ENCODE measurements at regions not wholly inside any gene's neighbourhood (a gene's known extent, or its start where the extent isn't known, plus 50 kb on each side); places are given as distances from the start of the nearest gene placed in this dataset.

GRCh38 chr5:15344954-15345353, 155.0 kb upstream of the FBXL7 start:
- Histone ChIP-seq H3K9me3 (ENCODE audit: control insufficient read depth, insufficient read depth, low read length) (peaks cover 11% of the 10 kb centered on the region), H3K4me1 (ENCODE audit: control insufficient read depth, insufficient read depth, low read length) (no peaks in the 10 kb centered on the region), H3K27ac (ENCODE audit: low read length) (no peak overlapping the region), H3K27me3 (ENCODE audit: control insufficient read depth, insufficient read depth, low read length) (no peaks in the 10 kb centered on the region), H3K4me3 (ENCODE audit: low read length) (no peak overlapping the region), H3K36me3 (ENCODE audit: control insufficient read depth, insufficient read depth, low read length) (no peaks in the 10 kb centered on the region)
- intact Hi-C loops (cut with micrococcal nuclease) = no loop called here
- H3K36me3 Mint-ChIP-seq = no peaks in the 10 kb centered on the region
- no peak for TF ChIP-seq CTCF (IDR thresholded peaks at IDR 0.05)
- WGBS (ENCODE audit: insufficient coverage) = 80% methylated on average over 1 of the region's 2 CpGs
- ATAC-seq (no peak), DNase-seq (no peak)
- H3K4me1 Mint-ChIP-seq = no peaks in the 10 kb centered on the region
- H3K9me3 Mint-ChIP-seq = peaks cover 0 to 8% of the 10 kb centered on the region in 2 donors
- H3K4me3 Mint-ChIP-seq = no peak overlapping the region
- H3K27me3 Mint-ChIP-seq (ENCODE audit: low read depth in 2 of 2) = no peaks in the 10 kb centered on the region
- no peak overlapping the region for H3K27ac Mint-ChIP-seq

GRCh38 chr5:15338546-15338945, 161.4 kb upstream of the FBXL7 start:
- intact Hi-C loops (cut with micrococcal nuclease) = no loop called here
- H3K27ac Mint-ChIP-seq = no peak overlapping the region
- 75% methylated on average over 1 of the region's 1 CpG for WGBS (ENCODE audit: insufficient coverage)
- H3K36me3 Mint-ChIP-seq = no peaks in the 10 kb centered on the region
- Histone ChIP-seq H3K4me3 (ENCODE audit: low read length) (no peak overlapping the region), H3K27me3 (ENCODE audit: control insufficient read depth, insufficient read depth, low read length) (no peaks in the 10 kb centered on the region), H3K36me3 (ENCODE audit: control insufficient read depth, insufficient read depth, low read length) (no peaks in the 10 kb centered on the region), H3K27ac (ENCODE audit: low read length) (no peak overlapping the region), H3K9me3 (ENCODE audit: control insufficient read depth, insufficient read depth, low read length) (peaks cover 11% of the 10 kb centered on the region), H3K4me1 (ENCODE audit: control insufficient read depth, insufficient read depth, low read length) (no peaks in the 10 kb centered on the region)
- peaks cover 8 to 18% of the 10 kb centered on the region in 2 donors for H3K9me3 Mint-ChIP-seq
- H3K27me3 Mint-ChIP-seq (ENCODE audit: low read depth in 2 of 2) = no peaks in the 10 kb centered on the region
- ATAC-seq (no peak), DNase-seq (no peak)
- H3K4me3 Mint-ChIP-seq = no peak overlapping the region
- no peaks in the 10 kb centered on the region for H3K4me1 Mint-ChIP-seq
- no peak for TF ChIP-seq CTCF (IDR thresholded peaks at IDR 0.05)

- no peaks in the 10 kb centered on the region for H3K9me3 ChIP-seq (ENCODE audit: control insufficient read depth, insufficient read depth, low read length)
- Mint-ChIP-seq H3K4me3 (no peak overlapping the region), H3K4me1 (no peaks in the 10 kb centered on the region), H3K27ac (no peak overlapping the region), H3K9me3 (peaks cover 13 to 25% of the 10 kb centered on the region in 2 donors), H3K36me3 (peaks cover 9% of the 10 kb centered on the region), H3K27me3 (ENCODE audit: low read depth in 2 of 2) (no peaks in the 10 kb centered on the region)
- H3K36me3 ChIP-seq (ENCODE audit: control insufficient read depth, insufficient read depth, low read length) = no peaks in the 10 kb centered on the region
- intact Hi-C loops (cut with micrococcal nuclease) = no loop called here
- H3K27ac ChIP-seq (ENCODE audit: low read length) = no peak overlapping the region
- TF ChIP-seq CTCF (IDR thresholded peaks at IDR 0.05) = no peak
- H3K4me1 ChIP-seq (ENCODE audit: control insufficient read depth, insufficient read depth, low read length) = no peaks in the 10 kb centered on the region
- no peak for ATAC-seq
- H3K27me3 ChIP-seq (ENCODE audit: control insufficient read depth, insufficient read depth, low read length) = no peaks in the 10 kb centered on the region
- no peak overlapping the region for H3K4me3 ChIP-seq (ENCODE audit: low read length)
- DNase-seq = no peak
- 79% methylated on average over 3 of the region's 4 CpGs for WGBS (ENCODE audit: insufficient coverage)
These were observed 165.3 kb upstream of the FBXL7 start for GRCh38 chr5:15334551-15335266.

GRCh38 chr5:15333091-15333490, 166.9 kb upstream of the FBXL7 start:
- DNase-seq (no peak), ATAC-seq (no peak)
- H3K4me1 ChIP-seq (ENCODE audit: control insufficient read depth, insufficient read depth, low read length) = no peaks in the 10 kb centered on the region
- Mint-ChIP-seq H3K27me3 (ENCODE audit: low read depth in 2 of 2) (no peaks in the 10 kb centered on the region), H3K9me3 (peaks cover 14 to 22% of the 10 kb centered on the region in 2 donors), H3K4me3 (no peak overlapping the region), H3K4me1 (no peaks in the 10 kb centered on the region), H3K27ac (no peak overlapping the region), H3K36me3 (peaks cover 9% of the 10 kb centered on the region)
- 87% methylated on average over 1 of the region's 1 CpG for WGBS (ENCODE audit: insufficient coverage)
- H3K27ac ChIP-seq (ENCODE audit: low read length) = no peak overlapping the region
- H3K27me3 ChIP-seq (ENCODE audit: control insufficient read depth, insufficient read depth, low read length) = no peaks in the 10 kb centered on the region
- no peak for TF ChIP-seq CTCF (IDR thresholded peaks at IDR 0.05)
- no peaks in the 10 kb centered on the region for H3K36me3 ChIP-seq (ENCODE audit: control insufficient read depth, insufficient read depth, low read length)
- intact Hi-C loops (cut with micrococcal nuclease) = no loop called here
- no peaks in the 10 kb centered on the region for H3K9me3 ChIP-seq (ENCODE audit: control insufficient read depth, insufficient read depth, low read length)
- no peak overlapping the region for H3K4me3 ChIP-seq (ENCODE audit: low read length)

Measured in natural killer cell (primary cell).